Lower leg skin (tissue), 3 donors: ENCODE measurements at regions not wholly inside any gene's neighbourhood (a gene's known extent, or its start where the extent isn't known, plus 50 kb on each side); places are given as distances from the start of the nearest gene placed in this dataset.

ENCODE experiments used
- POLR2A ChIP-seq, 2 donors: fragments of 450-650 bp; IDR thresholded peaks; one replicate each; pipeline ENCODE4 v1.6.1; 2016 to 2017; ENCODE audit warnings: antibody characterized with exemption in 2 of 2, mild to moderate bottlenecking in 1 of 2, moderate library complexity in 1 of 2
- TF ChIP-seq, protein P1 (sequence below), 3 donors: fragments of 450-650 bp; IDR thresholded peaks; one replicate each; pipeline ENCODE4 v1.5.1; 2016; ENCODE audit warnings: antibody characterized with exemption in 3 of 3, mild to moderate bottlenecking in 3 of 3, moderate library complexity in 2 of 3

DNA sequence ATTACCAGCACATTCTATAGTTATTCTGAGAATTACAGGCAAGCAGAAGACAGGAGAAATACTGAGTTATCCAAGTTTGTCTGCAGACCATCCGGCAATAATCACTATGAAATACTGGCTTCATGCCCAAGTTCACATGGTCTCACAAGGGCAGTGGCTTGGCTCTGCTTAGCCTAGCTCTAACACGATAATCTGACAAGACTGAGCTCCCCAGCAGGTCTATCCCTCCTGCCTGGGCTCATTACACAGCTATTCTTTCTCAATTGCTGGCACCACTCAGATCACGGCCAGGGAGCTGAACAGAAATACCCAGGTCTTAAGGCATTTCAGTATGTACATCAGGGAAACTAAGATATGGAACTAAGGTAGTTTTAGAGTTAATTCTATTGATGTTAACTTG lies 361.6 kb upstream of the PCDH20 start:
- TF ChIP-seq, protein P1, sequence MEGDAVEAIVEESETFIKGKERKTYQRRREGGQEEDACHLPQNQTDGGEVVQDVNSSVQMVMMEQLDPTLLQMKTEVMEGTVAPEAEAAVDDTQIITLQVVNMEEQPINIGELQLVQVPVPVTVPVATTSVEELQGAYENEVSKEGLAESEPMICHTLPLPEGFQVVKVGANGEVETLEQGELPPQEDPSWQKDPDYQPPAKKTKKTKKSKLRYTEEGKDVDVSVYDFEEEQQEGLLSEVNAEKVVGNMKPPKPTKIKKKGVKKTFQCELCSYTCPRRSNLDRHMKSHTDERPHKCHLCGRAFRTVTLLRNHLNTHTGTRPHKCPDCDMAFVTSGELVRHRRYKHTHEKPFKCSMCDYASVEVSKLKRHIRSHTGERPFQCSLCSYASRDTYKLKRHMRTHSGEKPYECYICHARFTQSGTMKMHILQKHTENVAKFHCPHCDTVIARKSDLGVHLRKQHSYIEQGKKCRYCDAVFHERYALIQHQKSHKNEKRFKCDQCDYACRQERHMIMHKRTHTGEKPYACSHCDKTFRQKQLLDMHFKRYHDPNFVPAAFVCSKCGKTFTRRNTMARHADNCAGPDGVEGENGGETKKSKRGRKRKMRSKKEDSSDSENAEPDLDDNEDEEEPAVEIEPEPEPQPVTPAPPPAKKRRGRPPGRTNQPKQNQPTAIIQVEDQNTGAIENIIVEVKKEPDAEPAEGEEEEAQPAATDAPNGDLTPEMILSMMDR (IDR thresholded peaks at IDR 0.05): no peak
- TF ChIP-seq POLR2A (IDR thresholded peaks at IDR 0.05): no peak
